GM23338 (cell line): ENCODE measurements at regions not wholly inside any gene's neighbourhood (a gene's known extent, or its start where the extent isn't known, plus 50 kb on each side); places are given as distances from the start of the nearest gene placed in this dataset.

Experiments used
- EZH2 ChIP-seq: fragments of 200-600 bp; sonication (generic); IDR thresholded peaks from one replicate; pipeline ENCODE4 v1.8.0; 2017; ENCODE audit warnings: antibody characterized with exemption, mild to moderate bottlenecking, low read depth; ENCODE audit not compliant: unreplicated experiment
- EZH2phosphoT487 ChIP-seq: fragments of 200-600 bp; sonication (generic); IDR thresholded peaks from one replicate; pipeline ENCODE4 v1.8.1; 2018; ENCODE audit warnings: antibody characterized with exemption; ENCODE audit not compliant: unreplicated experiment
- JUNB ChIP-seq: IDR thresholded peaks from one replicate; pipeline ENCODE4 v1.6.1; 2016; ENCODE audit warnings: antibody characterized with exemption; ENCODE audit not compliant: unreplicated experiment
- POLR2AphosphoS5 ChIP-seq: IDR thresholded peaks from 2 replicates; pipeline ENCODE4 v1.6.1; 2016; ENCODE audit warnings: antibody characterized with exemption, low read depth
- ZNF114 ChIP-seq: fragments of 250-450 bp; sonication (Bioruptor Pico); IDR thresholded peaks from 2 replicates; pipeline ENCODE4 v1.5.0; 2020; ENCODE audit warnings: mild to moderate bottlenecking, moderate library complexity
- TF ChIP-seq, protein P1 (sequence below), 2 experiments: fragments of 200-600 bp in 1 of 2; sonication (generic) in 1 of 2; conservative IDR thresholded peaks; 2 replicates each; pipeline versions ENCODE4 v1.5.1 to v1.6.1; 2016 to 2017; ENCODE audit warnings: antibody characterized with exemption in 2 of 2, low read depth in 2 of 2, mild to moderate bottlenecking in 2 of 2, moderate library complexity in 1 of 2
- TF ChIP-seq, protein P2 (sequence below): IDR thresholded peaks from one replicate; pipeline ENCODE4 v1.6.1; 2018; ENCODE audit warnings: antibody characterized with exemption; ENCODE audit not compliant: unreplicated experiment
- TF ChIP-seq, protein P3 (sequence below): IDR thresholded peaks from 2 replicates; pipeline ENCODE4 v1.6.1; 2016; ENCODE audit warnings: antibody characterized with exemption

DNA sequence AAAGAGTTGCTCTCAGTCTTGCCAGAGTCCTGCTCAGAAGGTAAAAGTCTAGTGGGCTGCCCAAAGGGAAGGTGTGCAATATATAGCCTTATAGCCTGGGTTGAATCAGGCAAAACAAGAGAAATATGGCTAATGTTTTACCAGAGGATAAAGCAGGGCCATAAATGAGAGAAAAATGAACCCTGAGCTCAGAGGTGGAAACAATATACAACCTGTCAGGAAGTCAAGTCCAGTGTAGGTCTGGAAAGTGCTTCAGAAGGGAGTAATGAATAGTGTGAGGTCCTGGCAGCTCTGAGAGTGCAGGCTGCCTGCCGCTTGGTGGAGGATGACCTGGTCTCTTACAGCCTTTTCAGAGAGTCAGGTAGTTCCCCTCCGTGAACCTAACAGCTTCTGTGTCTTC is 177.8 kb upstream of the TNC start:
- TF ChIP-seq EZH2 (no peak), POLR2AphosphoS5 (no peak), EZH2phosphoT487 (no peak), ZNF114 (CRISPR knock-in tag) (no peak), JUNB (no peak)
- TF ChIP-seq, protein P1, sequence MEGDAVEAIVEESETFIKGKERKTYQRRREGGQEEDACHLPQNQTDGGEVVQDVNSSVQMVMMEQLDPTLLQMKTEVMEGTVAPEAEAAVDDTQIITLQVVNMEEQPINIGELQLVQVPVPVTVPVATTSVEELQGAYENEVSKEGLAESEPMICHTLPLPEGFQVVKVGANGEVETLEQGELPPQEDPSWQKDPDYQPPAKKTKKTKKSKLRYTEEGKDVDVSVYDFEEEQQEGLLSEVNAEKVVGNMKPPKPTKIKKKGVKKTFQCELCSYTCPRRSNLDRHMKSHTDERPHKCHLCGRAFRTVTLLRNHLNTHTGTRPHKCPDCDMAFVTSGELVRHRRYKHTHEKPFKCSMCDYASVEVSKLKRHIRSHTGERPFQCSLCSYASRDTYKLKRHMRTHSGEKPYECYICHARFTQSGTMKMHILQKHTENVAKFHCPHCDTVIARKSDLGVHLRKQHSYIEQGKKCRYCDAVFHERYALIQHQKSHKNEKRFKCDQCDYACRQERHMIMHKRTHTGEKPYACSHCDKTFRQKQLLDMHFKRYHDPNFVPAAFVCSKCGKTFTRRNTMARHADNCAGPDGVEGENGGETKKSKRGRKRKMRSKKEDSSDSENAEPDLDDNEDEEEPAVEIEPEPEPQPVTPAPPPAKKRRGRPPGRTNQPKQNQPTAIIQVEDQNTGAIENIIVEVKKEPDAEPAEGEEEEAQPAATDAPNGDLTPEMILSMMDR (conservative IDR thresholded peaks at IDR 0.05; ENCODE audit: low read depth in 2 of 2) = no peak
- TF ChIP-seq, protein P2, sequence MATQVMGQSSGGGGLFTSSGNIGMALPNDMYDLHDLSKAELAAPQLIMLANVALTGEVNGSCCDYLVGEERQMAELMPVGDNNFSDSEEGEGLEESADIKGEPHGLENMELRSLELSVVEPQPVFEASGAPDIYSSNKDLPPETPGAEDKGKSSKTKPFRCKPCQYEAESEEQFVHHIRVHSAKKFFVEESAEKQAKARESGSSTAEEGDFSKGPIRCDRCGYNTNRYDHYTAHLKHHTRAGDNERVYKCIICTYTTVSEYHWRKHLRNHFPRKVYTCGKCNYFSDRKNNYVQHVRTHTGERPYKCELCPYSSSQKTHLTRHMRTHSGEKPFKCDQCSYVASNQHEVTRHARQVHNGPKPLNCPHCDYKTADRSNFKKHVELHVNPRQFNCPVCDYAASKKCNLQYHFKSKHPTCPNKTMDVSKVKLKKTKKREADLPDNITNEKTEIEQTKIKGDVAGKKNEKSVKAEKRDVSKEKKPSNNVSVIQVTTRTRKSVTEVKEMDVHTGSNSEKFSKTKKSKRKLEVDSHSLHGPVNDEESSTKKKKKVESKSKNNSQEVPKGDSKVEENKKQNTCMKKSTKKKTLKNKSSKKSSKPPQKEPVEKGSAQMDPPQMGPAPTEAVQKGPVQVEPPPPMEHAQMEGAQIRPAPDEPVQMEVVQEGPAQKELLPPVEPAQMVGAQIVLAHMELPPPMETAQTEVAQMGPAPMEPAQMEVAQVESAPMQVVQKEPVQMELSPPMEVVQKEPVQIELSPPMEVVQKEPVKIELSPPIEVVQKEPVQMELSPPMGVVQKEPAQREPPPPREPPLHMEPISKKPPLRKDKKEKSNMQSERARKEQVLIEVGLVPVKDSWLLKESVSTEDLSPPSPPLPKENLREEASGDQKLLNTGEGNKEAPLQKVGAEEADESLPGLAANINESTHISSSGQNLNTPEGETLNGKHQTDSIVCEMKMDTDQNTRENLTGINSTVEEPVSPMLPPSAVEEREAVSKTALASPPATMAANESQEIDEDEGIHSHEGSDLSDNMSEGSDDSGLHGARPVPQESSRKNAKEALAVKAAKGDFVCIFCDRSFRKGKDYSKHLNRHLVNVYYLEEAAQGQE = no peak
- TF ChIP-seq, protein P3, sequence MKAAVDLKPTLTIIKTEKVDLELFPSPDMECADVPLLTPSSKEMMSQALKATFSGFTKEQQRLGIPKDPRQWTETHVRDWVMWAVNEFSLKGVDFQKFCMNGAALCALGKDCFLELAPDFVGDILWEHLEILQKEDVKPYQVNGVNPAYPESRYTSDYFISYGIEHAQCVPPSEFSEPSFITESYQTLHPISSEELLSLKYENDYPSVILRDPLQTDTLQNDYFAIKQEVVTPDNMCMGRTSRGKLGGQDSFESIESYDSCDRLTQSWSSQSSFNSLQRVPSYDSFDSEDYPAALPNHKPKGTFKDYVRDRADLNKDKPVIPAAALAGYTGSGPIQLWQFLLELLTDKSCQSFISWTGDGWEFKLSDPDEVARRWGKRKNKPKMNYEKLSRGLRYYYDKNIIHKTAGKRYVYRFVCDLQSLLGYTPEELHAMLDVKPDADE = no peak
